ENCODE measurements at regions not wholly inside any gene's neighbourhood (a gene's known extent, or its start where the extent isn't known, plus 50 kb on each side); places are given as distances from the start of the nearest gene placed in this dataset.

GRCh38 chr11:88017666-88018065, 157.6 kb downstream of the RAB38 start:
- Histone ChIP-seq H3K27ac (ENCODE audit: insufficient read length, low read depth, low read length) (no peak overlapping the region), H2AK5ac (ENCODE audit: insufficient read length, low read length) (no peak overlapping the region), H3K9ac (ENCODE audit: extremely low read depth, insufficient read length, low read length) (no peak overlapping the region), H2BK15ac (ENCODE audit: low read depth, low read length) (no peak overlapping the region), H4K20me1 (ENCODE audit: control insufficient read depth, insufficient read depth, insufficient read length) (no peaks in the 10 kb centered on the region), H3K4ac (ENCODE audit: low read depth, low read length) (no peak overlapping the region), H3K23ac (ENCODE audit: insufficient read length, low read depth, low read length) (no peak overlapping the region), H4K91ac (ENCODE audit: insufficient read length, low read depth, low read length) (no peak overlapping the region), H2BK120ac (ENCODE audit: low read depth, low read length, poor library complexity, severe bottlenecking) (no peak overlapping the region), H3K4me2 (ENCODE audit: insufficient read depth, insufficient read length, low read length) (no peak overlapping the region), H3T11ph (ENCODE audit: low read length) (no peak overlapping the region), H3K18ac (ENCODE audit: insufficient read length, low read depth, low read length) (no peak overlapping the region), H3K56ac (ENCODE audit: insufficient read length, low read depth, low read length) (no peak overlapping the region), H3K23me2 (ENCODE audit: insufficient read length, low read depth, low read length, poor library complexity, severe bottlenecking) (no peaks in the 10 kb centered on the region), H4K8ac (replicated peaks; ENCODE audit: insufficient read length, low read depth, low read length) (no peak overlapping the region), H3K14ac (ENCODE audit: insufficient read depth, low read length) (no peak overlapping the region), H3K4me1 (ENCODE audit: insufficient read depth, low read length) (no peaks in the 10 kb centered on the region), H2BK20ac (ENCODE audit: low read depth, low read length, poor library complexity, severe bottlenecking) (no peak overlapping the region), H2BK12ac (ENCODE audit: insufficient read length, low read depth, low read length) (no peak overlapping the region), H2BK5ac (ENCODE audit: insufficient read length, low read length) (no peak overlapping the region), H3K27me3 (ENCODE audit: insufficient read depth, low read length) (no peaks in the 10 kb centered on the region), H2AFZ (ENCODE audit: low read length) (no peak overlapping the region), H4K5ac (ENCODE audit: insufficient read length, low read depth, low read length) (no peak overlapping the region), H3K79me1 (ENCODE audit: insufficient read depth, low read depth, low read length, poor library complexity, severe bottlenecking) (no peaks in the 10 kb centered on the region), H3K9me3 (ENCODE audit: control insufficient read depth, low read depth, low read length) (no peaks in the 10 kb centered on the region), H3K79me2 (ENCODE audit: insufficient read depth, low read length) (no peaks in the 10 kb centered on the region)
- Mint-ChIP-seq H3K36me3 (ENCODE audit: insufficient read depth in 1 of 3, low read depth in 3 of 3) (no peaks in the 10 kb centered on the region), H3K9me3 (no peaks in the 10 kb centered on the region), H3K27me3 (ENCODE audit: low read depth) (no peaks in the 10 kb centered on the region), H3K4me1 (peaks cover under 1 to 6% of the 10 kb centered on the region in 2 experiments; a peak in 2 of 4 replicates), H3K4me3 (no peak overlapping the region), H3K27ac (no peak overlapping the region)
- no peak for DNase-seq
- no CpG with 5 or more reads among the region's 4 CpGs for WGBS (ENCODE audit: extremely low coverage, insufficient read length, low lambda C conversion rate)
- no peak for TF ChIP-seq CTCF (conservative IDR thresholded peaks at IDR 0.05)

Measured in H9 (cell line).